HG03159 (cell line): ENCODE measurements at regions not wholly inside any gene's neighbourhood (a gene's known extent, or its start where the extent isn't known, plus 50 kb on each side); places are given as distances from the start of the nearest gene placed in this dataset.

ENCODE experiments used
- ATAC-seq: cut with Tn5 transposase; IDR thresholded peaks from one replicate; pipeline ENCODE4 v1.9.1; 2021; ENCODE audit warnings: mild to moderate bottlenecking, moderate library complexity; ENCODE audit not compliant: unreplicated experiment

GRCh38 chr18:46373131-46373530 lies 268.9 kb downstream of the HAUS1 start:
- no peak for ATAC-seq

- no peak for ATAC-seq
These were observed 269.6 kb downstream of the HAUS1 start for GRCh38 chr18:46373791-46374190.

- ATAC-seq = no peak
These were observed 270.7 kb downstream of the HAUS1 start for GRCh38 chr18:46374850-46375249.

GRCh38 chr18:46377557-46377956 lies 273.4 kb downstream of the HAUS1 start:
- ATAC-seq = no peak

GRCh38 chr18:46378126-46378863 lies 274.1 kb downstream of the HAUS1 start:
- ATAC-seq = no peak

- ATAC-seq = no peak
These were observed 274.7 kb downstream of the HAUS1 start for GRCh38 chr18:46378864-46379207.

- ATAC-seq = no peak
These were observed 275.3 kb downstream of the HAUS1 start for GRCh38 chr18:46379323-46379950.

GRCh38 chr18:46385124-46385523 lies 271.9 kb downstream of the LOXHD1 start:
- no peak for ATAC-seq

- ATAC-seq = no peak
These were observed 270.2 kb downstream of the LOXHD1 start for GRCh38 chr18:46386788-46387187.

GRCh38 chr18:46387441-46388131 lies 269.4 kb downstream of the LOXHD1 start:
- no peak for ATAC-seq

GRCh38 chr18:46388286-46388685 lies 268.7 kb downstream of the LOXHD1 start:
- no peak for ATAC-seq

- ATAC-seq = no peak
These were observed 264.4 kb downstream of the LOXHD1 start for GRCh38 chr18:46392576-46392975.

- ATAC-seq = no peak
These were observed 263.8 kb downstream of the LOXHD1 start for GRCh38 chr18:46393230-46393629.

GRCh38 chr18:46393961-46394360 lies 263.1 kb downstream of the LOXHD1 start:
- ATAC-seq = no peak

GRCh38 chr18:46395795-46396194 lies 261.2 kb downstream of the LOXHD1 start:
- no peak for ATAC-seq

GRCh38 chr18:46397174-46397573 lies 259.8 kb downstream of the LOXHD1 start:
- no peak for ATAC-seq

GRCh38 chr18:46398005-46398404 lies 259.0 kb downstream of the LOXHD1 start:
- ATAC-seq = no peak

- ATAC-seq = no peak
These were observed 258.4 kb downstream of the LOXHD1 start for GRCh38 chr18:46398625-46399024.

GRCh38 chr18:46399303-46399702 lies 257.7 kb downstream of the LOXHD1 start:
- no peak for ATAC-seq

- ATAC-seq = no peak
These were observed 256.6 kb downstream of the LOXHD1 start for GRCh38 chr18:46400449-46400848.

GRCh38 chr18:46401486-46402070 lies 255.4 kb downstream of the LOXHD1 start:
- ATAC-seq = no peak

- ATAC-seq = no peak
These were observed 254.6 kb downstream of the LOXHD1 start for GRCh38 chr18:46402396-46402795.
